GM03348 (cell line): ENCODE measurements at regions not wholly inside any gene's neighbourhood (a gene's known extent, or its start where the extent isn't known, plus 50 kb on each side); places are given as distances from the start of the nearest gene placed in this dataset.
"Not testable (repeated sequence)": the region's sequence is repeated elsewhere in the genome, so short reads cannot be mapped to it uniquely, and the experiment has no call there.

Experiments used
- DNase-seq: peaks from one replicate; pipeline ENCODE4 v3.0.0; 2012; ENCODE audit warnings: low spot score

- DNase-seq: no peak
These were observed 132.6 kb upstream of the ASCC3 start for GRCh38 chr6:101013612-101014195.

- no peak for DNase-seq
These were observed 134.4 kb upstream of the ASCC3 start for GRCh38 chr6:101015541-101015940.

GRCh38 chr6:101016163-101016562, 135.0 kb upstream of the ASCC3 start:
- no peak for DNase-seq

- DNase-seq: no peak
These were observed 137.0 kb upstream of the ASCC3 start for GRCh38 chr6:101018157-101018556.

- no peak for DNase-seq
These were observed 140.4 kb upstream of the ASCC3 start for GRCh38 chr6:101021504-101021903.

- DNase-seq: no peak
These were observed 161.8 kb upstream of the ASCC3 start for GRCh38 chr6:101042966-101043365.

GRCh38 chr6:101058296-101058695, 177.2 kb upstream of the ASCC3 start:
- DNase-seq: no peak

GRCh38 chr6:101066481-101066880, 185.4 kb upstream of the ASCC3 start:
- no peak for DNase-seq

GRCh38 chr6:101069191-101069795, 188.2 kb upstream of the ASCC3 start:
- no peak for DNase-seq

- DNase-seq: no peak
These were observed 189.0 kb upstream of the ASCC3 start for GRCh38 chr6:101070044-101070608.

GRCh38 chr6:101077344-101077743, 196.2 kb upstream of the ASCC3 start:
- DNase-seq: no peak

- no peak for DNase-seq
These were observed 198.7 kb upstream of the ASCC3 start for GRCh38 chr6:101079696-101080270.

- DNase-seq: peak; percentile 12
These were observed 199.5 kb upstream of the ASCC3 start for GRCh38 chr6:101080597-101080996.

- no peak for DNase-seq
These were observed 202.5 kb upstream of the ASCC3 start for GRCh38 chr6:101083533-101084175.

- DNase-seq: no peak
These were observed 204.2 kb upstream of the ASCC3 start for GRCh38 chr6:101085327-101085726.

GRCh38 chr6:101086473-101086872, 205.3 kb upstream of the ASCC3 start:
- DNase-seq: no peak

GRCh38 chr6:101088594-101088993, 207.5 kb upstream of the ASCC3 start:
- no peak for DNase-seq

- no peak for DNase-seq
These were observed 208.5 kb upstream of the ASCC3 start for GRCh38 chr6:101089640-101090039.

- DNase-seq: no peak
These were observed 209.2 kb upstream of the ASCC3 start for GRCh38 chr6:101090281-101090680.

- DNase-seq: not testable (repeated sequence)
These were observed 217.5 kb upstream of the ASCC3 start for GRCh38 chr6:101098605-101099004.

- DNase-seq: no peak
These were observed 221.6 kb upstream of the ASCC3 start for GRCh38 chr6:101102702-101103101.

- no peak for DNase-seq
These were observed 227.2 kb upstream of the ASCC3 start for GRCh38 chr6:101108286-101108685.

GRCh38 chr6:101110814-101111213, 229.7 kb upstream of the ASCC3 start:
- peak; percentile 5 for DNase-seq
